ENCODE measurements at regions not wholly inside any gene's neighbourhood (a gene's known extent, or its start where the extent isn't known, plus 50 kb on each side); places are given as distances from the start of the nearest gene placed in this dataset.

DNA sequence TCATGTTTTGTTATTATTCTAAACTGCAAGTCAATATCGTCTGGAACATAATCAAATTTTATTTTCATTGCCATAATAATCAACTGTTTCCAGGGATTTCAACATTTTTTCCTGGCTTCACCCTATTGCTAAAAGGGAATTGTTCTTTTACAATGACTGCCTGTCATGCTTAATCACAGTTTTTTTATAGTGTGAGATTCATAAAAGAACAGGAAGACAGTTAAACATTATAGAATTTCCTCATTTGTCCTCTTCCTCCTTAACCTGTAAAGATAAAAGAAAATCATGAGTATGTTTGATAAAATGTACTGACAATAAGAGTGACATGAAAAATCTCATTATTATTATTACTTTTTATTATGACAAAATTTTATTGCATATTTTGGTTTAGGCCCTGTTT lies 73.3 kb upstream of the CENPW start:
- TF ChIP-seq EZH2 (IDR thresholded peaks at IDR 0.05; ENCODE audit: low read depth, low read length, severe bottlenecking) (no peak), POLR2AphosphoS5 (IDR thresholded peaks at IDR 0.05; ENCODE audit: low read depth, low read length) (no peak), EP300 (IDR thresholded peaks at IDR 0.05; ENCODE audit: borderline replicate concordance in 1 of 2, low read depth in 2 of 2, low read length in 2 of 2) (no peak), RAD21 (IDR thresholded peaks at IDR 0.05 in 1 of 2, conservative IDR thresholded peaks at IDR 0.05 in 1 of 2; ENCODE audit: low read depth in 2 of 2, low read length in 2 of 2) (no peak), ZNF274 (IDR thresholded peaks at IDR 0.05; ENCODE audit: borderline replicate concordance, extremely low read depth, low read length) (no peak)
- TF ChIP-seq, protein P1, sequence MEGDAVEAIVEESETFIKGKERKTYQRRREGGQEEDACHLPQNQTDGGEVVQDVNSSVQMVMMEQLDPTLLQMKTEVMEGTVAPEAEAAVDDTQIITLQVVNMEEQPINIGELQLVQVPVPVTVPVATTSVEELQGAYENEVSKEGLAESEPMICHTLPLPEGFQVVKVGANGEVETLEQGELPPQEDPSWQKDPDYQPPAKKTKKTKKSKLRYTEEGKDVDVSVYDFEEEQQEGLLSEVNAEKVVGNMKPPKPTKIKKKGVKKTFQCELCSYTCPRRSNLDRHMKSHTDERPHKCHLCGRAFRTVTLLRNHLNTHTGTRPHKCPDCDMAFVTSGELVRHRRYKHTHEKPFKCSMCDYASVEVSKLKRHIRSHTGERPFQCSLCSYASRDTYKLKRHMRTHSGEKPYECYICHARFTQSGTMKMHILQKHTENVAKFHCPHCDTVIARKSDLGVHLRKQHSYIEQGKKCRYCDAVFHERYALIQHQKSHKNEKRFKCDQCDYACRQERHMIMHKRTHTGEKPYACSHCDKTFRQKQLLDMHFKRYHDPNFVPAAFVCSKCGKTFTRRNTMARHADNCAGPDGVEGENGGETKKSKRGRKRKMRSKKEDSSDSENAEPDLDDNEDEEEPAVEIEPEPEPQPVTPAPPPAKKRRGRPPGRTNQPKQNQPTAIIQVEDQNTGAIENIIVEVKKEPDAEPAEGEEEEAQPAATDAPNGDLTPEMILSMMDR (IDR thresholded peaks at IDR 0.05; ENCODE audit: control extremely low read depth in 1 of 3, insufficient read depth in 1 of 3, low read depth in 1 of 3, low read length in 3 of 3) = no peak
- TF ChIP-seq, protein P2, sequence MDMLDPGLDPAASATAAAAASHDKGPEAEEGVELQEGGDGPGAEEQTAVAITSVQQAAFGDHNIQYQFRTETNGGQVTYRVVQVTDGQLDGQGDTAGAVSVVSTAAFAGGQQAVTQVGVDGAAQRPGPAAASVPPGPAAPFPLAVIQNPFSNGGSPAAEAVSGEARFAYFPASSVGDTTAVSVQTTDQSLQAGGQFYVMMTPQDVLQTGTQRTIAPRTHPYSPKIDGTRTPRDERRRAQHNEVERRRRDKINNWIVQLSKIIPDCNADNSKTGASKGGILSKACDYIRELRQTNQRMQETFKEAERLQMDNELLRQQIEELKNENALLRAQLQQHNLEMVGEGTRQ (IDR thresholded peaks at IDR 0.05; ENCODE audit: low read length) = no peak
- TF ChIP-seq, protein P3, sequence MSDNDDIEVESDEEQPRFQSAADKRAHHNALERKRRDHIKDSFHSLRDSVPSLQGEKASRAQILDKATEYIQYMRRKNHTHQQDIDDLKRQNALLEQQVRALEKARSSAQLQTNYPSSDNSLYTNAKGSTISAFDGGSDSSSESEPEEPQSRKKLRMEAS (IDR thresholded peaks at IDR 0.05) = no peak

All from H1 (cell line).